Panc1 (cell line): ENCODE measurements at regions not wholly inside any gene's neighbourhood (a gene's known extent, or its start where the extent isn't known, plus 50 kb on each side); places are given as distances from the start of the nearest gene placed in this dataset.

ENCODE experiments used
- CTCF ChIP-seq: fragments of 450-650 bp; IDR thresholded peaks from 2 replicates; pipeline ENCODE4 v1.5.1; 2017; ENCODE audit warnings: mild to moderate bottlenecking
- POLR2AphosphoS5 ChIP-seq: IDR thresholded peaks from 2 replicates; pipeline ENCODE4 v1.6.1; 2012; ENCODE audit warnings: mild to moderate bottlenecking, low read depth, low read length, moderate library complexity
- REST ChIP-seq, 2 experiments: IDR thresholded peaks; 2 replicates each; pipeline ENCODE4 v1.6.1; 2011 to 2012; ENCODE audit warnings: low read depth in 2 of 2, control low read depth in 1 of 2, low read length in 1 of 2, mild to moderate bottlenecking in 1 of 2, moderate library complexity in 1 of 2; ENCODE audit not compliant: insufficient read depth in 1 of 2
- SIN3A ChIP-seq: IDR thresholded peaks from 2 replicates; pipeline ENCODE4 v1.6.1; 2012; ENCODE audit warnings: low read depth, mild to moderate bottlenecking, low read length, moderate library complexity, borderline replicate concordance; ENCODE audit not compliant: insufficient read depth

- no peak for TF ChIP-seq CTCF
- TF ChIP-seq POLR2AphosphoS5: no peak
- no peak for TF ChIP-seq SIN3A
- no peak for TF ChIP-seq REST (IDR thresholded peaks at IDR 0.05; ENCODE audit: insufficient read depth in 1 of 2, low read depth in 2 of 2, low read length in 1 of 2)
These were observed 445.3 kb downstream of the ADGRL2 start for GRCh38 chr1:82246050-82246449.
